ENCODE measurements at regions not wholly inside any gene's neighbourhood (a gene's known extent, or its start where the extent isn't known, plus 50 kb on each side); places are given as distances from the start of the nearest gene placed in this dataset.

DNA sequence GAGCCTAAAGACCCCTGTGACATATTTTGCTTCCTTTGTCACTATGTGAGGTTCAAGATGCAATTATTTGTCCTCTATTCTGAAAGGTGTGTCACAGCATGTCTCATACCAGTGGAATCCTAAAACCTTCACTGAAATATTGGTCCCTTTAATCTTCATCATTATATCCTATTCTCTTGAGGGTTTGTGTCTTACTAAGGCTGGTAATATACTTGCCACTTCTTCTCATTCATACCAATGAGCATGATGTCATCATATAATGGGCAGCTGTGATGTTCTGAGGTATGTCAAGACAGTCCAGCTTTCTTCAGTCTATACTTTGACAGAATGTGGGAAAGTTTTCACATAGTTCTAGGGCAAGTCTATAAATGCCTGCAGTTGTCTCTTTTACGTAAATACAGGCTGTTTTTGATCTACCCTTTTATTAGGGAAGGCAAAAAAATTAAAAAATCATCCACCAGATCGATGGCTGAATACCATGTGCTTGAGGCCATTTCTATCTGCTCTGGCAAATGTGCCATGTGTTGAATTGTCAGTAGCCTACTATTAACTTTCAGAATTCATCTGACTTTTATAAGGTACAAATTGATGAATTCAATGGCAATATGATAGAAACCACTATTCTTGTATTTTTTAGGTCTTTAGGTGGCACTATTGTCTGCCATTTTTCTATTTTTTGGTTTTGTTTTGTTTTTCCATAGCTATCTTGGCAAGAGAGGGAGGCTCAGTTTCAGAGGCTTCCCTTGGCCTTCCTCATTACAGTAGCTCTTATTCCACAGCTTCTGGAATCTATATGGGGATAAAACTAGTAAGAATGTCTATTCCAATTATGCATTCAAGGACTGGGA, 209.0 kb downstream of the PPARGC1A start:
- TF ChIP-seq, protein P1, sequence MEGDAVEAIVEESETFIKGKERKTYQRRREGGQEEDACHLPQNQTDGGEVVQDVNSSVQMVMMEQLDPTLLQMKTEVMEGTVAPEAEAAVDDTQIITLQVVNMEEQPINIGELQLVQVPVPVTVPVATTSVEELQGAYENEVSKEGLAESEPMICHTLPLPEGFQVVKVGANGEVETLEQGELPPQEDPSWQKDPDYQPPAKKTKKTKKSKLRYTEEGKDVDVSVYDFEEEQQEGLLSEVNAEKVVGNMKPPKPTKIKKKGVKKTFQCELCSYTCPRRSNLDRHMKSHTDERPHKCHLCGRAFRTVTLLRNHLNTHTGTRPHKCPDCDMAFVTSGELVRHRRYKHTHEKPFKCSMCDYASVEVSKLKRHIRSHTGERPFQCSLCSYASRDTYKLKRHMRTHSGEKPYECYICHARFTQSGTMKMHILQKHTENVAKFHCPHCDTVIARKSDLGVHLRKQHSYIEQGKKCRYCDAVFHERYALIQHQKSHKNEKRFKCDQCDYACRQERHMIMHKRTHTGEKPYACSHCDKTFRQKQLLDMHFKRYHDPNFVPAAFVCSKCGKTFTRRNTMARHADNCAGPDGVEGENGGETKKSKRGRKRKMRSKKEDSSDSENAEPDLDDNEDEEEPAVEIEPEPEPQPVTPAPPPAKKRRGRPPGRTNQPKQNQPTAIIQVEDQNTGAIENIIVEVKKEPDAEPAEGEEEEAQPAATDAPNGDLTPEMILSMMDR (IDR thresholded peaks at IDR 0.05) = peak in 1 of 4 experiments; percentile 18
- TF ChIP-seq POLR2A (IDR thresholded peaks at IDR 0.05) = no peak

Measured in uterus (tissue), 2 donors.